Activated T-cell treated with anti-CD3 and anti-CD28 coated beads for 24 hours (primary cell): ENCODE measurements at regions not wholly inside any gene's neighbourhood (a gene's known extent, or its start where the extent isn't known, plus 50 kb on each side); places are given as distances from the start of the nearest gene placed in this dataset.

Source experiments
- DNase-seq: peaks from one replicate; pipeline ENCODE4 v3.0.0-alpha.2; 2020; ENCODE audit warnings: low read depth

GRCh38 chr6:90435207-90435899, 138.7 kb upstream of the BACH2 start:
- DNase-seq = no peak

- no peak for DNase-seq
These were observed 137.5 kb upstream of the BACH2 start for GRCh38 chr6:90434094-90434493.

- DNase-seq = no peak
These were observed 136.3 kb upstream of the BACH2 start for GRCh38 chr6:90432937-90433336.

DNA sequence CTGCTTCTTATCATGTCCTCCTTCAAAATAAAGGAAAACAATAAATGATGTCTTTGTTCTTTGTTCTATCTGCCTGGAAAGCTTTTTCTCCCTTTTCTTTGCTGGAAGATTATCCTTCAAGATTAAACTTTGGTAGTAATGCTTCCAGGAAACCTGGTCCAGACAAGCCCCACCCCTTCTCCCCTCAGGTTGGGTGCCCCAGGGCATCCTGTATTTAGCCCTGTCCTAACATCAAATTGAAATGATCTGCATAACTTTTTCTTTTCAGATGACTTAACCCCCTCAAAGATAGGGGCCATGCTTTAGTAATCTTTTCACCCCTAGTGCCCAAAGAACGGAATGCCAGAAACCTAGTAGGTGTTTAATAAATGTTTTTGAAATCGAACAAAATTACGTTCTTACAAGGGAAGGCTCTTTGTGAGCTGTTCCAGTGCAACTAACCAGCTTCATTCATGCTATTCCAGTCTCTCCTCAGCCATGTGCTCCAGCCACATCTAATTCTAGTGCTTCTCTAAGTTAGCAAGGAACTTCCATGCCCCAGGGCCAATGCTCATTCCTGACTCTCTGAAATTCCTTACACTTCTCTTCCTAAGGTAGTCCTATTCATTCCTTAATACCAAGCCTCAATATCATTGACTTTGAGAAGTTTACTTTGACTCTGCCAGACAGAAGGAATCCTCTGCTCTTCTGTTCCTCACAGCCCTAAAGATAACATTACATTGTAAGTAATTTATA, 135.6 kb upstream of the BACH2 start:
- no peak for DNase-seq

DNA sequence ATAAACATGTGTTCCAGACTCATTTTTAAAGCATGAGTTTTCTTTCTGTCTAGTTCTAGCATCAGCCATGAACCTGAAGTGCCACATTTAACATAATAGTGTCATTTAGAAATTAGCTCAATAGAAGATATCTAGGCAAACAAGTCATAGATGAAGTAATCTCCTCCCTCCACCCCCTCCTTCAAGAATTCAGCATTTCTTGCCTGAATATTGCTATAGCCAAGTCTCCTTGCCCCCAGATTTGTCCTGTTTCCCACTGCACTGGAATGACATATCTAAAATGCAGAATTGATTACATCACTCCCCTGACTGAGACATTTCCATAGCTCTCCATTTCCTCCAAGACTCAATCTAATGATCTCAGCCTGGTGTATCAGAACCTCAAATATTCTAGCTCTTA, 134.9 kb upstream of the BACH2 start:
- no peak for DNase-seq

DNA sequence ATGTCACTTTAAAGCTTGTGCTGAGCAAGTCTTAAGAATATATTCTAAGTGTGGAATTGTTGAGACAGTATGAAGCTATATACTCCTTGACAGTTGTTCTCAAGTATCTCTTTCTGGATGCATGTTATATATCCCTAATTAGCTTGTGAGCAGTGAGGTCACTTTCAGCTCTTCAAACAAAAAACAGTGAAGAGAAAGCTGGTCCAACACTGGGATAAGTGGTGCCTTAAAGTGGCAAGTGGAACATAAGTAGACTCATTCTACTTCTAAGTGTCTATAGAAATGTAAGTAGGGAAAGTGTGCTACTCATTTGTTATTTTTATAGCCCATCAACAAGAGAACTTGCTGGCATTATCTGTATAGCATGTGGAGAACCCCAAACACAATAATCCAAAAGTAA, 133.1 kb upstream of the BACH2 start:
- DNase-seq = no peak

DNA sequence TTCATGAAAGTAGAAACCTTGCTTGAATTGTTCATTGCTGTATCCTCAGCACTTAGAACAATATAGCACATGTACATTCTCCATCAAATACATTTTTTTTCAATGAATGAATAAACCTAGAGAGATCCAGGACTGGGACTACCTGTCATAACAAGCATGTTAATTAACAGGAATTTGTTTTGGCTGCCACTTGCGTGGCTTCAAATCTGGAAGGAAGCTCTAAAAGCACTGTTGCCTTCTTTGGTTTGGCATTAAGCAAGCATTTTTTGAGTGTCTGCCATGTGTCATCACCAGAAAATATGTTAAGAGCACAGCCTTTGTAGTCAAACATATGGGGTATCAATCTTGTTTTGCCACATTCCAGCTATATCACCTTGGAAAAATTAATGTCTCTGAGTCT, 131.9 kb upstream of the BACH2 start:
- no peak for DNase-seq

DNA sequence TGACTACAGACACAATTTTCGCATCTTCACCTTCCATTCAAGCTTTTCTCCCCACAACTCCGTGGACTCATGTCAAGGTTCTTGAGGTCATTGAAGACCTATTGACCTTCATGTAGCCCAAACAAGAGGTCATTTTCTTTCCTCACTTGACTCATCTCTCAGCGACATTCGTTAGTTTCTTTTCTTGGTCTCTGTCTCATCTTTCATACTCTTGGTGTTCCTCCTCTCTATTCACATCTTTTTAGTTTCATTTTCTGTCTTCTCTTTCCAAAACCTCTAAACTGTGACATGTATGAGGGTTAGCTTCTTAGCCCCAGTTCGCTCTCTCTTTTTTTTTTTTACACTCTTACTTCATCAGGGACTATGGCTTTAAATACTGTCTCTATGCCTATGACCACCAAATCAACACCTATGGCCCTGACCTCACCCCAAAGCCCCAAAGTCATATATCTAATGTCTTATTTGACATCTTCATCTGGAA, 128.6 kb upstream of the BACH2 start:
- no peak for DNase-seq

DNA sequence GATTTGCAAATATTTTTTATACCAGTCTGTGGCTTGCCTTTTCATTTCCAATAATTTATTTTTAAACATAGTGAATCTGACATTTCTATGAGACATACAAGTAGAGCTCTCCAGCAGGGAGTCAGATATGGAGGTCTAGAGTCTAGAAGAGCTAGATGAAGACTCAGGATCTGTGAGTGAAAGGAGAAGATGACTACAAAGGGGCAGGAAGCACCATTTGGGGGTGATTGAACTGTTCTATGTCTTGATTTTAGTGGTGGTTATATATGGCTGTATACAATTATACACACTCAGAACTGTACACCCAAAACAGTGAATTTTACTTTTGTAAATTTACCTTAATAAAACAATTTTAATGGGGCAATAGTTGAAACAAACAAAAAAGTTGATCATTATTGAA, 127.9 kb upstream of the BACH2 start:
- DNase-seq = no peak

- no peak for DNase-seq
These were observed 125.0 kb upstream of the BACH2 start for GRCh38 chr6:90421666-90422065.

GRCh38 chr6:90420500-90420899, 123.9 kb upstream of the BACH2 start:
- DNase-seq = no peak

- DNase-seq = no peak
These were observed 120.7 kb upstream of the BACH2 start for GRCh38 chr6:90417385-90417784.

GRCh38 chr6:90416322-90416721, 119.7 kb upstream of the BACH2 start:
- DNase-seq = no peak

- DNase-seq = no peak
These were observed 118.5 kb upstream of the BACH2 start for GRCh38 chr6:90415178-90415577.

DNA sequence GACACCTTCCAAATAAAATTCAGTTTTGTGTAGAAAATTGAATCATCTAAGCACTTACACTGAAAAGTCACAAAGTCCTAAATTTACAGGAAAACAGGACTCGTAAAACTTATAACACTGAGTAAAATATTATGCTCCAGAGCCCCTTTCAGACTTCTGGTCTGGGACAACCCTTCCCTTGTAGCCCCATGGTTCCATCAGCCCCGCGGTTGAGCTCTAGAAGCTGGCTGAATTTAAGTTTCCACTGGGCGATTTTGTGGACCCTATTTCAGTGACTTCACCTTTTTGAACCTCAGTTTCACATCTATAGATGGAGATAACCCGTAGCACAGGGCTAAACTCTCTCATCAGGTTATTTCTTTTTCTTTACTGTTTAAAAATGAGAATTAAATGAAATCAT, 117.7 kb upstream of the BACH2 start:
- no peak for DNase-seq

- DNase-seq = peak; percentile 72
These were observed 117.2 kb upstream of the BACH2 start for GRCh38 chr6:90413867-90414266.

GRCh38 chr6:90413396-90413795, 116.8 kb upstream of the BACH2 start:
- DNase-seq = no peak

DNA sequence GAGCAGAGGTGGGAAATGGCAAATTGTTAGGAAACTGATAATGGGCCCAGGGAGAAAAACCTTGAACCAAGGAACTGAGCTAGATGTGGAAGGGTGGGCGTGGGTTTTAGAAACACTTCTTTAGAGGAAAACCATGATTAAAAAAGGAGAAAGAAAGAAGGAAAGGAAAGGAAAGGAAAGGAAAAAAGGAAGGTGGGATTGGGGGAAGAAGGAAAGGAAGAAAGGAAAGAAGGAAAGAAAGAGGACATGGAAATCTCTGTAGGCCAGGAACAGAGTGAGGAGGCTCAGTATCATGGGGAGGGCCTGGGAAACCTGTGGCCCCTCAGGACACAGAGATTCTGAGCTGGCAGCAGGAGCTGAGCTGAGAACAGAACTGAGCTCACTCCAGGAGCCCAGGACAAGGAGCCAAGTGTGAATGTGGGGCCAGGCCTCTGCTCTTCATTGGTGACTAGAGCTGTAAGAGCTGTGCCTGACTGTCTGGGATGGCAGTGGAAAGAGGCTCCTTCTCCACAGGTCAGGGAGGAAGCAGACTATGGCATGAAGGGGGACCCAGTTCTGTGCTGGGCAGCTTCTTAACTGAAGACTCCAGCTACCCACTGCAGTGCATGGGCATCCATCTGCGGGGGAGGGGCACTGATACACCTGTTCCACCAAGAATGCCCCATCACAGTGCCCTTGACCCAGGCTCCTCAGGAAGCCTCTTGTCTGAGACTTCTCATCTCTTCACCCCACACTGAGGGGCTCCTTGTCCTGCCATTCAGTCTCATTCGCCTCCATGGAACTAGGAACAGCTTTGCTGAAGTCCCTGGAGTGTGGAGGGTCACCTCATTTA, 116.1 kb upstream of the BACH2 start:
- no peak for DNase-seq

DNA sequence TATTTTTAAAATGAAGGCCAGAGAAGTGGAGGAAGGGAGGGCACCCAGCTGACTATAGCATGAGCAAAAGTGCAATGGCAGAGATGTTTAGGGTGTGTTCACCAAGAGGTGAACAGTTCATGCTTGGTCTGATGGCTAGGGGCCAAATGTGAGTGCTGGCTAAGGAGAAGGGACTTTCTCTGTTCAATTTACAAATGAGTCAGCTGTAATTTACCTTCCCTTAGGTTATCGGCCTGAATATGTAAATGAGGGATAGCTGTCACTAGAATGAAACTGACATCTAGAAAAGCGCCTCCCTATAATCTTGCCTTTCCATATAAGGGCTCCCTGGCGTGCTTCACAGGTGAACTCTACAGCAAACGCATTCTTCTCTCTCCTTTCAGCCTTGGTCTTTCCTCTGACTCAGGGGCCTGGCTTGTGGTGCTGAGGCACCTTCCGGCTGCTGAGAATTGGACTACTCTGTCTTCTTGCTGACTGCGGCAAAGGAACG, 114.7 kb upstream of the BACH2 start:
- DNase-seq = peak; percentile 55

DNA sequence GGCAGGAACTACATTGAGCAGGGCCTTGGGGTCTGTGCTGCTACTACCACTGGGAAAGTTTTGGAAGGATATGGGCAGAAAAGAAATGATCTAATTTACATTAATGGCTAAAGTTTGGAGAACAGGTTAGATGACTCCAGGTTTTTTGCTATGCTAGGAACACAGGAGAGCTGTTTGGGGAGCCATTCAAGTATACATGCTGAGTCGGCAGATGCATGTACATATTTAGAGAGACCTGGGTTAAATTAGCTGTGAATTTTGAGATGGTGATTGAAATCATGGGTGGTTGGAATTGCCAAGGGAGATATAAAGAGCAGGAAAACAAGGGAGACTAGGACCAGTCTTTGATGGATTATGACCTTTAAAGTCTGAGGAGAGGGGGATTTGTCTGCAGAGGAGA, 113.1 kb upstream of the BACH2 start:
- DNase-seq = no peak

GRCh38 chr6:90406957-90407356, 110.3 kb upstream of the BACH2 start:
- no peak for DNase-seq

GRCh38 chr6:90406142-90406794, 109.6 kb upstream of the BACH2 start:
- no peak for DNase-seq
